ENCODE measurements at regions not wholly inside any gene's neighbourhood (a gene's known extent, or its start where the extent isn't known, plus 50 kb on each side); places are given as distances from the start of the nearest gene placed in this dataset.

GRCh38 chr3:107897471-107898061 is 193.3 kb downstream of the CD47 start:
- DNase-seq (ENCODE audit: low read depth): no peak

- DNase-seq (ENCODE audit: low read depth): no peak
These were observed 195.8 kb downstream of the CD47 start for GRCh38 chr3:107894998-107895397.

- DNase-seq (ENCODE audit: low read depth): no peak
These were observed 197.7 kb downstream of the CD47 start for GRCh38 chr3:107892955-107893624.

GRCh38 chr3:107884719-107885460 is 205.9 kb downstream of the CD47 start:
- DNase-seq (ENCODE audit: low read depth): no peak

- no peak for DNase-seq (ENCODE audit: low read depth)
These were observed 206.8 kb downstream of the CD47 start for GRCh38 chr3:107884028-107884427.

- no peak for DNase-seq (ENCODE audit: low read depth)
These were observed 207.9 kb downstream of the CD47 start for GRCh38 chr3:107882881-107883280.

- no peak for DNase-seq (ENCODE audit: low read depth)
These were observed 208.6 kb downstream of the CD47 start for GRCh38 chr3:107882261-107882660.

- no peak for DNase-seq (ENCODE audit: low read depth)
These were observed 209.3 kb downstream of the CD47 start for GRCh38 chr3:107881509-107881908.

GRCh38 chr3:107880702-107881101 is 210.1 kb downstream of the CD47 start:
- DNase-seq (ENCODE audit: low read depth): no peak

GRCh38 chr3:107877936-107878335 is 212.9 kb downstream of the CD47 start:
- DNase-seq (ENCODE audit: low read depth): no peak

- no peak for DNase-seq (ENCODE audit: low read depth)
These were observed 219.7 kb downstream of the CD47 start for GRCh38 chr3:107870943-107871638.

- no peak for DNase-seq (ENCODE audit: low read depth)
These were observed 220.7 kb downstream of the CD47 start for GRCh38 chr3:107870096-107870495.

- no peak for DNase-seq (ENCODE audit: low read depth)
These were observed 222.4 kb downstream of the CD47 start for GRCh38 chr3:107868449-107868848.

- no peak for DNase-seq (ENCODE audit: low read depth)
These were observed 228.9 kb downstream of the CD47 start for GRCh38 chr3:107861904-107862303.

GRCh38 chr3:107861422-107861821 is 229.4 kb downstream of the CD47 start:
- DNase-seq (ENCODE audit: low read depth): no peak
